ENCODE measurements at regions not wholly inside any gene's neighbourhood (a gene's known extent, or its start where the extent isn't known, plus 50 kb on each side); places are given as distances from the start of the nearest gene placed in this dataset.
"Not testable (repeated sequence)": the region's sequence is repeated elsewhere in the genome, so short reads cannot be mapped to it uniquely, and the experiment has no call there.

DNA sequence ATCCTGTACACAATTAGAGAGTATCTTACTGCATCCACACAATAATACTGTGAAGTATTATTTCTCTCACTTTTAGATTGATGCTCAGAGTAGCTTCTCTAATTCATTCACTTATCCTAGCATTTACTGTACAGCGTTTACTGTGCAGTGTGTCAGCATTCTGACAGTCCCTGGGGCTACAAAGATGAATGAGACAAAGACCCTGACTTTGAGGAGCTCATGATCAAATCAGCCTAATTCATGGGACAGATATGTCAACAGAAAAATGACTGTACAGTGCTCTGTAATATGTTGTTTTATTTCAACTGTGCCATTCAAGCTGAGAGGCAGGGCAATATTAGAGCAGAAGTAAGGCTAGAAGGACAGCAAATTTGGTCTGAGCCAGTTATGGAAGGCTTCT lies 152.5 kb downstream of the ZNF648 start:
- no peak for DNase-seq (ENCODE audit: low spot score)
- TF ChIP-seq, protein P1, sequence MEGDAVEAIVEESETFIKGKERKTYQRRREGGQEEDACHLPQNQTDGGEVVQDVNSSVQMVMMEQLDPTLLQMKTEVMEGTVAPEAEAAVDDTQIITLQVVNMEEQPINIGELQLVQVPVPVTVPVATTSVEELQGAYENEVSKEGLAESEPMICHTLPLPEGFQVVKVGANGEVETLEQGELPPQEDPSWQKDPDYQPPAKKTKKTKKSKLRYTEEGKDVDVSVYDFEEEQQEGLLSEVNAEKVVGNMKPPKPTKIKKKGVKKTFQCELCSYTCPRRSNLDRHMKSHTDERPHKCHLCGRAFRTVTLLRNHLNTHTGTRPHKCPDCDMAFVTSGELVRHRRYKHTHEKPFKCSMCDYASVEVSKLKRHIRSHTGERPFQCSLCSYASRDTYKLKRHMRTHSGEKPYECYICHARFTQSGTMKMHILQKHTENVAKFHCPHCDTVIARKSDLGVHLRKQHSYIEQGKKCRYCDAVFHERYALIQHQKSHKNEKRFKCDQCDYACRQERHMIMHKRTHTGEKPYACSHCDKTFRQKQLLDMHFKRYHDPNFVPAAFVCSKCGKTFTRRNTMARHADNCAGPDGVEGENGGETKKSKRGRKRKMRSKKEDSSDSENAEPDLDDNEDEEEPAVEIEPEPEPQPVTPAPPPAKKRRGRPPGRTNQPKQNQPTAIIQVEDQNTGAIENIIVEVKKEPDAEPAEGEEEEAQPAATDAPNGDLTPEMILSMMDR (IDR thresholded peaks at IDR 0.05) = no peak
- H3K4me3 ChIP-seq = no peak overlapping the region
- H3K27ac ChIP-seq = no peak overlapping the region

DNA sequence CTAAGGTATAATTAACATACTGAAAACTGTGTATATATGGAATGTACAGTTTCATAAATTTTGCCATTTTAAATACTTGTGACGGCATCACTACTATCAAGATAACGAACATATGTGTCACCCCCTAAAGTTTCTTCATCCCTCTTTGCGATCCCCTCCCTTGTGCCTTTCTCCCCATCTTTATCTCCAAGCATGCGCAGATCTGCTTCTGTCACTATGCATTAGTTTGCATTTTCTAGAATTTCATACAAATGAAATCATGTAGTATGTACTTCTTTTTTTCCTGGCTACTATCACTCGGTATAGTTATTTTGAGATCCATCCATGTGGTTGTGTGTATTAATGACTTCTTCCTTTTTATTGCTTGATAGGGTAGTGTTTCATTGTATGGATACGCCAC lies 154.9 kb downstream of the ZNF648 start:
- TF ChIP-seq, protein P1 (IDR thresholded peaks at IDR 0.05) = no peak
- no peak for DNase-seq (ENCODE audit: low spot score)

DNA sequence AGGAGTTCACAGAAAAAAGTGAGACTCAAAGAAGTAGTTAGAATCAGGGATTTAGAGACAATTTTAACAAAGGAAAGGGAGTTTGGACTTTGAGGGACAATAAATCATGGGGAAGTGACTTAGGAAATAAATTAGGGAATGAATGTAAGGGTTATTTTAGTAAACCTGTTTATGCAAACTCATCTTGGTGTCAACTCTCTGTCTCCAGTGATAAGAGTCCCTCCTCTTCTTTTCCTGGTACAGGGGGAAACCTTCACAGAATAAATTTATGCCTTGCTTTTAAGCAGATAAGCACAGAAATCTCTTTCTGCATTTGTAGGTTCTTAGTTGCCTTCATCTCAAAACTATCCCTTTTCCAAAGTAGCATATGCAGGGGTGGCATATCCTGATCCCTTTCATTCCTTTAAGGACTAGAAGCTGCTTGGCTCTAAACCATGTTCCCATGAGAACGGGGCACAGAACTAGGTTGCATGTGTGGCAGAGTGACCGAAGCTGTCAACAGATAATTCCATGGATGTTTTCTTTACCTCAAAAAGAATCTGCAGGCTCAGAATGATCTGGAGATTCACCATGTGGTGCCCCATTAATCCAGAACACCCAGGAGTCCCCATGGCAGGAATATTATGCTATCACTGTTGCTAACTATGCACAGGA lies 155.4 kb downstream of the ZNF648 start:
- H3K27ac ChIP-seq = no peak overlapping the region
- DNase-seq (ENCODE audit: low spot score) = no peak
- H3K4me3 ChIP-seq = no peak overlapping the region
- TF ChIP-seq, protein P1 (IDR thresholded peaks at IDR 0.05) = no peak

More for the DNA sequence above, 154.9 kb downstream of the ZNF648 start:
- Histone ChIP-seq H3K27ac (no peak overlapping the region), H3K4me3 (no peak overlapping the region)

DNA sequence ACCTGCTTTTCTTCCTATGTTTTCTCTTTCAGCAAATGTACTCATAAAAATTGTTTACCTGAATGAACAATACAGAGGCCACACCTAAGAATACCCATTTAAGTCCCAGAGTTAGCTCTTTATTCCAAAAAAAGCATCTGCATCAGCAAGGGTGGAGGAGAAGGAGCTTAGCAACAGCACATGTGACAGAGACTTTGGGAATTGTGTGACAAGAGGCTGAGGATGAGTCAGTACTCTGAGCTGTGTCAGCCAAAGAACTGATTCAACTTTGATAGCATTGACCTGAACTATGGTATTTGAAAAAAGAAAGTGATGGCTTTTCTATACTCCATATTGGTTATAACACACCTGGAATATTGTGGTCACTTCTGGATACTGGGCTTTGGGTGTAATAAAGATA lies 162.7 kb downstream of the ZNF648 start:
- TF ChIP-seq, protein P1 (IDR thresholded peaks at IDR 0.05) = no peak
- DNase-seq (ENCODE audit: low spot score) = no peak
- no peak overlapping the region for H3K4me3 ChIP-seq

DNA sequence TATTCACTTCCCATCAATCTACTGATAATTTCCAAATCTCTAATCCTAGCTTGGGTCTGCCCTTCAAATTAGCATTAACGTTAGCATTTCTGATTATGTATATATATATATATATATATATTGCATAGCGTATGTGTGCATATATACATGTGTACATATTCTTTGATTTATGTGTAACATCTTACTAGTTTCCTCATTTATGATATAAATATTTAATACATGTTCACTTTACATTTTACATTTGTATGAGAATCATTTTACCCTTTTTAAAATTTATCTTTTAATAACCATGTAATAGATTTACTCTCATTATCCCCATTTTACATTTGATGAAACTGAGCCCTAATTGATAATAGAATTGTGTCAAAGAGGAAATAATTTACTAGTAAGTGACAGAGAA lies 164.7 kb downstream of the ZNF648 start:
- no peak for DNase-seq (ENCODE audit: low spot score)
- Histone ChIP-seq H3K4me3 (no peak overlapping the region), H3K27ac (no peak overlapping the region)
- TF ChIP-seq, protein P1 (IDR thresholded peaks at IDR 0.05) = no peak

More for the DNA sequence above, 162.7 kb downstream of the ZNF648 start:
- H3K27ac ChIP-seq = no peak overlapping the region

DNA sequence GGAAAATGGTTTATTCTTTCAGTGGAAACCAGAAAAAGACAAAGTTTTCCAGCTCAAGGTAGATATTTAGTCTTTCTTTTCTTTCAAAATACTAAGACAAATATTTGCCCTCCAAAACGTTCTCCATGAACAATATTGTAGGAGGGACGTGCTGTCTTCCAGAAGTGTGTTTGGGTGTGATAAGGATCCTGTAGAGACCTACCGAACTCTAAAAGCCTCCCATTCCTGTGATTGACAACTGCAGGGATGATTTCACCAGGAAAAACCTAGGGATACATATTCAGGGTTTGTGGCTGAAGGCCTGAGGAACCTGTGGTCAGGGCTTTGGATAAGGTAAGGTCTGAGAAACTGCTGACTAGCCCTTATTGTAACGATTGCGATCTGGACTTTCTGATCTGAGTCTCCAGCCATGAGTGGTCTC lies 167.1 kb downstream of the ZNF648 start:
- Histone ChIP-seq H3K27ac (no peak overlapping the region), H3K4me3 (no peak overlapping the region)
- TF ChIP-seq, protein P1 (IDR thresholded peaks at IDR 0.05) = no peak
- DNase-seq (ENCODE audit: low spot score) = no peak

DNA sequence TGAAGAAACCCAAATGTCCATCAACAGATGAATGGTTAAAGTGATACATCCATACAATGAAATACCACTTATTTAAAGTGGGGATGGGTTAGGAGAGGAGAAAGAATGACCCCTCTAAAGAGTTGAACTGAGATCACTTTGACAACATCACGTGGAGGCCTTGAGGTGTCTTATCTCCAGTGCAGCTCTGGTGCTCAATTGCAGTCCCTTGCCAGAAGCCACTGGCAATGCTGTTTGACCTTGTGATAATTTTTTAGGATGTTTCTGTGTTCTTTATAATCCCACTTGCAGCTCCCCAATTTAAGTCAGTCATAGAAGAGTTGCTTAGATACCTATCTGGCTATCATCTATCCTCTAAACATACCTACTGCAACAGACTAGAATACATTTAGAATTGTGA lies 167.6 kb downstream of the ZNF648 start:
- Histone ChIP-seq H3K4me3 (no peak overlapping the region), H3K27ac (no peak overlapping the region)
- no peak for DNase-seq (ENCODE audit: low spot score)
- TF ChIP-seq, protein P1 (IDR thresholded peaks at IDR 0.05) = no peak

DNA sequence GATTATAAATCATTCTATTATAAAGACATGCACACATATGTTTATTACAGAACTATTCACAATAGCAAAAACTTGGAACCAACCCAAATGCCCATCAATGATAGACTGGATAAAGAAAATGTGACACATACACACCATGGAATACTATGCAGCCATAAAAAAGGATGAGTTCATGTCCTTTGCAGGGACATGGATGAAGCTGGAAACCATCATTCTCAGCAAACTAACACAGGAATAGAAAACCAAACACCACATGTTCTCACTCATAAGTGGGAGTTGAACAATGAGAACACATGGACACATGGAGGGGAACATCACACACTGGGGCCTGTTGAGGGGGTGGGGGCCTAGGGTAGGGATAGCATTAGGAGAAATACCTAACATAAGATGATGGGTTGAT lies 168.4 kb downstream of the ZNF648 start:
- not testable (repeated sequence) for H3K27ac ChIP-seq; H3K4me3 ChIP-seq; DNase-seq (ENCODE audit: low spot score)

Data from coronary artery (tissue), 2 donors.